ENCODE measurements at regions not wholly inside any gene's neighbourhood (a gene's known extent, or its start where the extent isn't known, plus 50 kb on each side); places are given as distances from the start of the nearest gene placed in this dataset.

DNA sequence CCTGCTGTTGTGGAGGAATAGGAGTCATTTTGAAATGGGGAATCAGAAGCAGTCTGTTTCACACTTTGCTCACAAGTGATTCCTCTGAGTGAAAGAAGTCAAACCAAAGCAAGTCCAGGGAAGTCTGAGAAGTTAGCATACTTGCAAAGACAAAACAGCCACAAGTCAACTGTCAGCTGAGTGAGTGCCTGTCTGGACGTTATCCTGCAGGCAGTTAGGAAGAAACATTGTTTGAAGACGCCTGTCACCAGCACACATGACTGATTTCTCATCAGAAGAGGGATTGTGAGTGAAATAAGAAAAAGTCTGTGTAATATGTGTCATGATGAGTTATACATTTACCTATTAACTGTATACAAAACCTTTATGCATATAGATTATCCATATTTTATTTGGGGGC is 153.5 kb downstream of the KCNRG start:
- TF ChIP-seq CTCF (IDR thresholded peaks at IDR 0.05) (no peak), POLR2A (IDR thresholded peaks at IDR 0.05) (no peak)
